DND-41 (cell line): ENCODE measurements at regions not wholly inside any gene's neighbourhood (a gene's known extent, or its start where the extent isn't known, plus 50 kb on each side); places are given as distances from the start of the nearest gene placed in this dataset.

Source experiments
- CTCF ChIP-seq: IDR thresholded peaks from 2 replicates; pipeline ENCODE4 v1.5.1; 2012; ENCODE audit warnings: borderline replicate concordance, low read length, moderate library complexity, mild to moderate bottlenecking; ENCODE audit not compliant: poor library complexity, severe bottlenecking; ENCODE audit errors: extremely low read depth
- EZH2 ChIP-seq: IDR thresholded peaks from 3 replicates; pipeline ENCODE4 v1.6.1; 2012; ENCODE audit warnings: borderline replicate concordance, low read depth, mild to moderate bottlenecking, moderate library complexity, low read length, inconsistent platforms; ENCODE audit not compliant: severe bottlenecking

GRCh38 chr4:12110627-12111026 lies 681.9 kb upstream of the HS3ST1 start:
- no peak for TF ChIP-seq EZH2
- TF ChIP-seq CTCF = no peak
